CD14-positive monocyte (primary cell): ENCODE measurements at regions not wholly inside any gene's neighbourhood (a gene's known extent, or its start where the extent isn't known, plus 50 kb on each side); places are given as distances from the start of the nearest gene placed in this dataset.

ENCODE experiments used
- DNase-seq, 3 donors: peaks; one replicate each; pipeline ENCODE4 v3.0.0-alpha.2; 2011 to 2022
- H2AFZ ChIP-seq: 2 replicates; pipeline ENCODE4 v1.6.0; 2012; ENCODE audit warnings: mild to moderate bottlenecking, low read depth, low read length, inconsistent platforms; ENCODE audit not compliant: insufficient read depth, poor library complexity, severe bottlenecking
- H3K27ac ChIP-seq, 2 donors: 1 replicate in 1 of 2; 2 replicates in 1 of 2; pipeline ENCODE4 v1.5.1; 2012 to 2013; ENCODE audit warnings: low read length in 2 of 2, control low read depth in 1 of 2, inconsistent platforms in 1 of 2, low read depth in 1 of 2, mild to moderate bottlenecking in 1 of 2
- H3K27me3 ChIP-seq, 2 donors: one replicate each; pipeline versions ENCODE4 v1.6.0 to v1.6.1; 2011 to 2013; ENCODE audit warnings: low read length in 2 of 2; ENCODE audit not compliant: control insufficient read depth in 2 of 2, insufficient read depth in 2 of 2
- H3K36me3 ChIP-seq, 2 donors: replicated peaks in 1 of 2; 1 replicate in 1 of 2; 2 replicates in 1 of 2; pipeline versions ENCODE4 v1.5.1 to v1.6.1; 2012 to 2013; ENCODE audit warnings: low read length in 2 of 2, control low read depth in 1 of 2, inconsistent platforms in 1 of 2, mild to moderate bottlenecking in 1 of 2; ENCODE audit not compliant: insufficient read depth in 2 of 2, control insufficient read depth in 1 of 2
- H3K4me1 ChIP-seq, 2 donors: 1 replicate in 1 of 2; 2 replicates in 1 of 2; pipeline versions ENCODE4 v1.5.1 to v1.6.1; 2012 to 2013; ENCODE audit warnings: low read length in 2 of 2, control low read depth in 1 of 2, inconsistent platforms in 1 of 2, mild to moderate bottlenecking in 1 of 2, moderate library complexity in 1 of 2; ENCODE audit not compliant: insufficient read depth in 2 of 2, control insufficient read depth in 1 of 2
- H3K4me2 ChIP-seq: replicated peaks from 2 replicates; pipeline ENCODE3; 2012; ENCODE audit warnings: low read length, moderate library complexity, mild to moderate bottlenecking; ENCODE audit not compliant: poor library complexity, severe bottlenecking; ENCODE audit errors: extremely low read depth
- H3K4me3 ChIP-seq, 3 experiments: fragments of 200-600 bp in 1 of 3; sonication (generic) in 1 of 3; replicated peaks in 1 of 3; 1 replicate in 2 of 3; 2 replicates in 1 of 3; pipeline ENCODE4 v1.5.1; 2011 to 2013; ENCODE audit warnings: low read length in 3 of 3, mild to moderate bottlenecking in 3 of 3, control low read depth in 2 of 3, low read depth in 2 of 3, inconsistent platforms in 1 of 3, moderate library complexity in 1 of 3
- H3K79me2 ChIP-seq: 2 replicates; pipeline ENCODE4 v1.6.0; 2012; ENCODE audit warnings: mild to moderate bottlenecking, control low read depth, inconsistent platforms, low read length, moderate library complexity; ENCODE audit not compliant: insufficient read depth
- H3K9ac ChIP-seq: 2 replicates; pipeline ENCODE4 v1.6.0; 2017; ENCODE audit warnings: low read length, mild to moderate bottlenecking; ENCODE audit not compliant: insufficient read depth, poor library complexity, severe bottlenecking
- H3K9me3 ChIP-seq, 2 donors: replicated peaks in 1 of 2; 1 replicate in 1 of 2; 2 replicates in 1 of 2; pipeline versions ENCODE4 v1.5.1 to v1.6.1; 2012 to 2013; ENCODE audit warnings: low read length in 2 of 2, control low read depth in 1 of 2; ENCODE audit not compliant: control insufficient read depth in 1 of 2, insufficient read depth in 1 of 2
- H4K20me1 ChIP-seq: 2 replicates; pipeline ENCODE4 v1.6.0; 2012; ENCODE audit warnings: mild to moderate bottlenecking, low read length, control low read depth, moderate library complexity; ENCODE audit not compliant: insufficient read depth
- H3K27ac Mint-ChIP-seq, 7 donors: one replicate each; pipeline ENCODE4 v1.8.0; 2020; ENCODE audit warnings: mild to moderate bottlenecking in 7 of 7, mixed read lengths in 7 of 7, moderate library complexity in 6 of 7, inconsistent platforms in 2 of 7
- H3K27me3 Mint-ChIP-seq, 3 donors: one replicate each; pipeline ENCODE4 v1.8.0; 2021 to 2022; ENCODE audit warnings: low read depth in 3 of 3, mild to moderate bottlenecking in 3 of 3, mixed read lengths in 3 of 3, moderate library complexity in 3 of 3, inconsistent platforms in 1 of 3
- H3K36me3 Mint-ChIP-seq, 2 donors: one replicate each; pipeline ENCODE4 v1.8.0; 2020; ENCODE audit warnings: mixed read lengths in 2 of 2, inconsistent platforms in 1 of 2, mild to moderate bottlenecking in 1 of 2
- H3K4me1 Mint-ChIP-seq: one replicate; pipeline ENCODE4 v1.8.0; 2020; ENCODE audit warnings: mild to moderate bottlenecking, mixed read lengths
- H3K4me3 Mint-ChIP-seq, 2 donors: one replicate each; pipeline ENCODE4 v1.8.0; 2020; ENCODE audit warnings: mild to moderate bottlenecking in 2 of 2, mixed read lengths in 2 of 2, moderate library complexity in 1 of 2
- H3K9me3 Mint-ChIP-seq, 7 donors: one replicate each; pipeline ENCODE4 v1.8.0; 2020 to 2022; ENCODE audit warnings: mixed read lengths in 7 of 7, mild to moderate bottlenecking in 6 of 7, moderate library complexity in 6 of 7, inconsistent platforms in 2 of 7
- CTCF ChIP-seq: fragments of 200-600 bp; IDR thresholded peaks from one replicate; pipeline ENCODE4 v1.8.0; 2022; ENCODE audit warnings: antibody characterized with exemption, mild to moderate bottlenecking
- WGBS: methylation state at CpG from one replicate; pipeline ENCODE4 v1.1.5; 2013; ENCODE audit warnings: missing lambda C conversion rate; ENCODE audit not compliant: insufficient coverage; 5-methylcytosine and 5-hydroxymethylcytosine counted together
- intact Hi-C, 2 donors: fragments of 100-400 bp; cut with micrococcal nuclease; formaldehyde crosslinking; loops; one replicate each; pipeline versions ENCODE4 v1.15.0 to v1.15.1; 2023

- Mint-ChIP-seq H3K4me1 (peaks cover 8% of the 10 kb centered on the region), H3K36me3 (no peaks in the 10 kb centered on the region), H3K4me3 (no peak overlapping the region), H3K9me3 (peaks cover 4 to 13% (median 6%) of the 10 kb centered on the region in 7 donors), H3K27ac (peak overlapping the region in 1 of 7 donors; percentile 40), H3K27me3 (peaks cover 2 to 9% (median 6%) of the 10 kb centered on the region in 3 donors)
- Histone ChIP-seq H3K9me3 (peaks cover 0 to 8% of the 10 kb centered on the region in 2 donors), H3K36me3 (no peaks in the 10 kb centered on the region), H3K9ac (no peak overlapping the region), H3K4me2 (no peak overlapping the region), H3K4me3 (no peak overlapping the region), H3K27ac (no peak overlapping the region), H3K27me3 (no peaks in the 10 kb centered on the region), H4K20me1 (no peaks in the 10 kb centered on the region), H3K4me1 (no peaks in the 10 kb centered on the region), H3K79me2 (no peaks in the 10 kb centered on the region), H2AFZ (no peak overlapping the region)
- TF ChIP-seq CTCF, result no peak
- no peak for DNase-seq
- intact Hi-C loops, result no loop called here
- 83% methylated on average over 2 of the region's 2 CpGs for WGBS
Observed at GRCh38 chr11:13108416-13108815, 99.3 kb downstream of the RASSF10 start.

DNA sequence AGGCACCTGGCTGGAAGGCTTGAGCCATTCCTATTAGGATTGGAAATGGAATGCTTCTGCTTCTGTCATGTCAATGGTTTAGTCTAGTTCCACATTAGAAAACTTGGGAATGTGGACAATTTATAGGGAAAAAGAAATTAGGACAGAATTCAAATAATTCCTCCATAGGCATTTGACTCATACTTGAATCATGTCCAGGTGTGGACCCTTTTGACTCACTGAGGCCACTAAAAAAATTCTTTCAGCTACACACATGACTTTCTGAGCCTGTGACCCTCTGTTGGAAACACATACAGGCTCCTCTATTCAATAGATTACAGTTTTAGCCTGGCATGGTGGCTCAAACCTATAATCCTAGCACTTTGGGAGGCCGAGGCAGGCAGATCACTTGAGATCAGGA lies 100.5 kb downstream of the RASSF10 start:
- Histone ChIP-seq H2AFZ (no peak overlapping the region), H3K79me2 (no peaks in the 10 kb centered on the region), H3K9me3 (peaks cover 0 to 8% of the 10 kb centered on the region in 2 donors), H3K4me3 (no peak overlapping the region), H3K9ac (no peak overlapping the region), H3K4me2 (no peak overlapping the region), H4K20me1 (no peaks in the 10 kb centered on the region), H3K27ac (no peak overlapping the region), H3K27me3 (no peaks in the 10 kb centered on the region), H3K36me3 (no peaks in the 10 kb centered on the region), H3K4me1 (no peaks in the 10 kb centered on the region)
- Mint-ChIP-seq H3K27ac (no peak overlapping the region), H3K27me3 (peaks cover 7 to 10% (median 8%) of the 10 kb centered on the region in 3 donors), H3K4me1 (peaks cover 8% of the 10 kb centered on the region), H3K36me3 (no peaks in the 10 kb centered on the region), H3K4me3 (no peak overlapping the region), H3K9me3 (peaks cover 3 to 13% (median 6%) of the 10 kb centered on the region in 7 donors)
- no peak for TF ChIP-seq CTCF
- no peak for DNase-seq
- no CpG with 5 or more reads among the region's 1 CpG for WGBS
- intact Hi-C loops, result no loop called here
